ENCODE measurements at regions not wholly inside any gene's neighbourhood (a gene's known extent, or its start where the extent isn't known, plus 50 kb on each side); places are given as distances from the start of the nearest gene placed in this dataset.
"Not testable (repeated sequence)": the region's sequence is repeated elsewhere in the genome, so short reads cannot be mapped to it uniquely, and the experiment has no call there.

- no peak for DNase-seq (ENCODE audit: low read depth in 2 of 2)
Observed at GRCh38 chr6:112576423-112576822, 229.3 kb downstream of the RFPL4B start.

- DNase-seq (ENCODE audit: low read depth in 2 of 2): no peak
Observed at GRCh38 chr6:112579601-112580000, 232.5 kb downstream of the RFPL4B start.

- DNase-seq (ENCODE audit: low read depth in 2 of 2): no peak
Observed at GRCh38 chr6:112581015-112581414, 233.9 kb downstream of the RFPL4B start.

GRCh38 chr6:112590326-112590725 lies 243.2 kb downstream of the RFPL4B start:
- DNase-seq (ENCODE audit: low read depth in 2 of 2): no peak

- no peak for DNase-seq (ENCODE audit: low read depth in 2 of 2)
Observed at GRCh38 chr6:112591329-112591728, 244.2 kb downstream of the RFPL4B start.

GRCh38 chr6:112592159-112592558 lies 245.0 kb downstream of the RFPL4B start:
- no peak for DNase-seq (ENCODE audit: low read depth in 2 of 2)

GRCh38 chr6:112594886-112595594 lies 247.9 kb downstream of the RFPL4B start:
- DNase-seq (ENCODE audit: low read depth in 2 of 2): no peak

- no peak for DNase-seq (ENCODE audit: low read depth in 2 of 2)
Observed at GRCh38 chr6:112595841-112596240, 248.7 kb downstream of the RFPL4B start.

- DNase-seq (ENCODE audit: low read depth in 2 of 2): no peak
Observed at GRCh38 chr6:112597176-112597575, 250.0 kb downstream of the RFPL4B start.

GRCh38 chr6:112600168-112600567 lies 253.0 kb downstream of the RFPL4B start:
- no peak for DNase-seq (ENCODE audit: low read depth in 2 of 2)

- no peak for DNase-seq (ENCODE audit: low read depth in 2 of 2)
Observed at GRCh38 chr6:112603726-112604125, 256.6 kb downstream of the RFPL4B start.

GRCh38 chr6:112606656-112607435 lies 259.7 kb downstream of the RFPL4B start:
- DNase-seq (ENCODE audit: low read depth in 2 of 2): no peak

- DNase-seq (ENCODE audit: low read depth in 2 of 2): not testable (repeated sequence)
Observed at GRCh38 chr6:112608925-112609324, 261.8 kb downstream of the RFPL4B start.

- DNase-seq (ENCODE audit: low read depth in 2 of 2): no peak
Observed at GRCh38 chr6:112613410-112613809, 266.3 kb downstream of the RFPL4B start.

GRCh38 chr6:112618849-112619248 lies 271.7 kb downstream of the RFPL4B start:
- no peak for DNase-seq (ENCODE audit: low read depth in 2 of 2)

- no peak for DNase-seq (ENCODE audit: low read depth in 2 of 2)
Observed at GRCh38 chr6:112620812-112621569, 273.9 kb downstream of the RFPL4B start.

- no peak for DNase-seq (ENCODE audit: low read depth in 2 of 2)
Observed at GRCh38 chr6:112622036-112622435, 274.9 kb downstream of the RFPL4B start.

GRCh38 chr6:112626468-112627082 lies 279.4 kb downstream of the RFPL4B start:
- no peak for DNase-seq (ENCODE audit: low read depth in 2 of 2)

- DNase-seq (ENCODE audit: low read depth in 2 of 2): no peak
Observed at GRCh38 chr6:112634376-112634775, 287.2 kb downstream of the RFPL4B start.

- no peak for DNase-seq (ENCODE audit: low read depth in 2 of 2)
Observed at GRCh38 chr6:112636650-112637262, 289.6 kb downstream of the RFPL4B start.

- no peak for DNase-seq (ENCODE audit: low read depth in 2 of 2)
Observed at GRCh38 chr6:112639391-112639831, 292.3 kb downstream of the RFPL4B start.

GRCh38 chr6:112640891-112641290 lies 293.8 kb downstream of the RFPL4B start:
- DNase-seq (ENCODE audit: low read depth in 2 of 2): no peak
